K562 (cell line): ENCODE measurements at regions not wholly inside any gene's neighbourhood (a gene's known extent, or its start where the extent isn't known, plus 50 kb on each side); places are given as distances from the start of the nearest gene placed in this dataset.

Experiments
- ATAC-seq: fragments of 200-7000 bp; cut with Tn5 transposase; 3 replicates; pipeline ENCODE4 v1.9.1; 2020; ENCODE audit warnings: moderate library complexity
- BruUV-seq: library from RNA; stranded (reverse); fragments of 400-500 nt; replicated peaks from 2 replicates; lab custom pipeline; 2021; lab: Mats Ljungman, UMichigan
- CTCF ChIA-PET: fragments of 300-600 bp; formaldehyde crosslinking; extraction: SDS; loops from one replicate; lab custom pipeline; 2021; ENCODE audit warnings: low intra/inter-chr PET ratio; lab: Yijun Ruan, JAX
- POLR2A ChIA-PET: fragments of 300-600, 350-650 bp; sonication (Branson Sonifier 250); formaldehyde crosslinking; extraction: SDS; loops from one replicate; lab custom pipeline; 2021; ENCODE audit warnings: antibody characterized with exemption, inconsistent platforms; lab: Yijun Ruan, JAX
- DNase-seq, 4 experiments: peaks; one replicate each; pipeline versions ENCODE4 v3.0.0 to v3.0.0-alpha.2; 2011 to 2018; ENCODE audit warnings: low spot score in 3 of 4, mixed read lengths in 3 of 4; ENCODE audit errors: extremely low read depth in 1 of 4
- FAIRE-seq: peaks from 2 replicates; lab custom pipeline; 2011; peaks lifted over from hg19 to GRCh38; lab: Jason Lieb, UNC
- H2AFZ ChIP-seq: 2 replicates; pipeline ENCODE4 v1.6.0; 2011; ENCODE audit warnings: low read depth, low read length, control low read depth, inconsistent platforms
- H3K27ac ChIP-seq: fragments of 200-600 bp; 3 replicates; pipeline ENCODE4 v1.8.0; 2011; ENCODE audit warnings: low read depth, mild to moderate bottlenecking, control low read depth, inconsistent platforms, low read length, moderate library complexity, mixed read lengths; ENCODE audit errors: extremely low read depth
- H3K27me3 ChIP-seq, 2 experiments: fragments of 300-600 bp in 1 of 2; 2 replicates in 1 of 2; 3 replicates in 1 of 2; pipeline versions ENCODE4 v1.6.0 to v1.8.0; 2011; ENCODE audit warnings: inconsistent platforms in 2 of 2, low read length in 2 of 2, mild to moderate bottlenecking in 1 of 2, mixed read lengths in 1 of 2, moderate library complexity in 1 of 2; ENCODE audit not compliant: control insufficient read depth in 2 of 2, insufficient read depth in 2 of 2
- H3K36me3 ChIP-seq: fragments of 300-600 bp; 3 replicates; pipeline ENCODE4 v1.8.0; 2011; ENCODE audit warnings: mild to moderate bottlenecking, low read length, inconsistent platforms; ENCODE audit not compliant: control insufficient read depth, insufficient read depth
- H3K4me1 ChIP-seq, 2 experiments: fragments of 200-600 bp in 1 of 2; replicated peaks in 1 of 2; 2 replicates in 1 of 2; 3 replicates in 1 of 2; pipeline versions ENCODE4 v1.5.1 to v1.8.0; 2011; ENCODE audit warnings: inconsistent platforms in 2 of 2, low read length in 2 of 2, mild to moderate bottlenecking in 1 of 2, mixed read lengths in 1 of 2, moderate library complexity in 1 of 2; ENCODE audit not compliant: control insufficient read depth in 2 of 2, insufficient read depth in 2 of 2
- H3K4me2 ChIP-seq: 2 replicates; pipeline ENCODE4 v1.6.1; 2011; ENCODE audit warnings: low read length, control low read depth, inconsistent platforms, mixed read lengths; ENCODE audit not compliant: insufficient read depth
- H3K4me3 ChIP-seq: fragments of 200-600 bp; sonication (generic), shearing (Covaris generic); 2 replicates; pipeline ENCODE4 v1.5.1; 2016; ENCODE audit warnings: control low read depth, inconsistent platforms
- H3K79me2 ChIP-seq: fragments of 200-600 bp; 3 replicates; pipeline ENCODE4 v1.8.0; 2011; ENCODE audit warnings: low read length, inconsistent platforms; ENCODE audit not compliant: control insufficient read depth, insufficient read depth
- H3K9ac ChIP-seq, 2 experiments: 2 replicates each; pipeline versions ENCODE4 v1.6.0 to v1.6.1; 2011; ENCODE audit warnings: low read depth in 2 of 2, low read length in 2 of 2, control low read depth in 1 of 2, inconsistent platforms in 1 of 2, mild to moderate bottlenecking in 1 of 2, mixed read lengths in 1 of 2; ENCODE audit not compliant: insufficient read depth in 1 of 2
- H3K9me1 ChIP-seq: one replicate; pipeline ENCODE4 v1.6.0; 2011; ENCODE audit warnings: inconsistent platforms, mild to moderate bottlenecking, low read length, moderate library complexity; ENCODE audit not compliant: control insufficient read depth, insufficient read depth
- H3K9me3 ChIP-seq: replicated peaks from 2 replicates; pipeline ENCODE4 v1.5.1; 2011; ENCODE audit warnings: low read depth, low read length, inconsistent platforms; ENCODE audit not compliant: control insufficient read depth, insufficient read depth
- H4K20me1 ChIP-seq: replicated peaks from 2 replicates; pipeline ENCODE4 v1.6.1; 2011; ENCODE audit warnings: low read length, inconsistent platforms, mixed read lengths; ENCODE audit not compliant: control insufficient read depth, insufficient read depth
- CSDE1 ChIP-seq, 2 experiments: fragments of 450-650 bp; IDR thresholded peaks; 2 replicates each; pipeline ENCODE4 v1.6.1; 2016; ENCODE audit warnings: mild to moderate bottlenecking in 1 of 2
- GTF2E2 ChIP-seq: fragments of 200-800 bp; sonication (Bioruptor generic); IDR thresholded peaks from 2 replicates; pipeline ENCODE4 v1.6.1; 2016; ENCODE audit warnings: missing genetic modification characterization, missing compliant biosample characterization
- RFX1 ChIP-seq: fragments of 450-650 bp; IDR thresholded peaks from 2 replicates; pipeline ENCODE4 v1.6.1; 2016; ENCODE audit warnings: mild to moderate bottlenecking, moderate library complexity
- SIRT6 ChIP-seq: IDR thresholded peaks from one replicate; pipeline ENCODE4 v1.6.1; 2012; ENCODE audit warnings: low read depth, mild to moderate bottlenecking, control low read depth, inconsistent platforms, low read length, moderate library complexity
- SRSF7 ChIP-seq: fragments of 200-400 bp; formaldehyde crosslinking; optimal IDR thresholded peaks from 2 replicates; pipeline ENCODE3; 2017; ENCODE audit warnings: mild to moderate bottlenecking, low read depth, low read length
- ZNF121 ChIP-seq: sonication (generic); formaldehyde crosslinking; conservative IDR thresholded peaks from 2 replicates; pipeline ENCODE4 v1.8.0; 2022; ENCODE audit warnings: missing genetic modification reagents
- ZNF174 ChIP-seq: fragments of 250-450 bp; sonication (Bioruptor Pico); IDR thresholded peaks from 2 replicates; pipeline ENCODE4 v1.4.0; 2020; ENCODE audit warnings: mild to moderate bottlenecking
- ZNF561 ChIP-seq: fragments of 450-650 bp; formaldehyde crosslinking; conservative IDR thresholded peaks from 2 replicates; pipeline ENCODE4 v1.4.0; 2020; ENCODE audit warnings: mild to moderate bottlenecking, moderate library complexity
- ZNF586 ChIP-seq: fragments of 450-650 bp; formaldehyde crosslinking; conservative IDR thresholded peaks from 2 replicates; pipeline ENCODE4 v1.4.0; 2020; ENCODE audit warnings: mild to moderate bottlenecking, moderate library complexity
- WGBS: fragments of 100-300 bp; shearing (Covaris generic); methylation state at CpG from one replicate; pipeline ENCODE4 v1.1.6; 2016; ENCODE audit warnings: low coverage, mixed read lengths; ENCODE audit not compliant: insufficient coverage; ENCODE audit errors: missing lambda C conversion rate; 5-methylcytosine and 5-hydroxymethylcytosine counted together
- in situ Hi-C: fragments of 300-500 bp; cut with MboI; formaldehyde crosslinking; loops from 4 replicates; pipeline ENCODE4 v1.15.0; 2018; ENCODE audit warnings: inconsistent platforms, mixed read lengths
- intact Hi-C: fragments of 100-400 bp; cut with micrococcal nuclease; formaldehyde crosslinking; loops from 2 replicates; pipeline ENCODE4 v1.14.2; 2022
- TF ChIP-seq, protein P1 (sequence below): fragments of 450-650 bp; formaldehyde crosslinking; IDR thresholded peaks from 2 replicates; pipeline ENCODE4 v1.4.0; 2020; ENCODE audit warnings: mild to moderate bottlenecking, mixed read lengths
- TF ChIP-seq, protein P2 (sequence below): sonication (generic); formaldehyde crosslinking; IDR thresholded peaks from 2 replicates; pipeline ENCODE4 v1.8.1; 2022; ENCODE audit warnings: missing genetic modification reagents

DNA sequence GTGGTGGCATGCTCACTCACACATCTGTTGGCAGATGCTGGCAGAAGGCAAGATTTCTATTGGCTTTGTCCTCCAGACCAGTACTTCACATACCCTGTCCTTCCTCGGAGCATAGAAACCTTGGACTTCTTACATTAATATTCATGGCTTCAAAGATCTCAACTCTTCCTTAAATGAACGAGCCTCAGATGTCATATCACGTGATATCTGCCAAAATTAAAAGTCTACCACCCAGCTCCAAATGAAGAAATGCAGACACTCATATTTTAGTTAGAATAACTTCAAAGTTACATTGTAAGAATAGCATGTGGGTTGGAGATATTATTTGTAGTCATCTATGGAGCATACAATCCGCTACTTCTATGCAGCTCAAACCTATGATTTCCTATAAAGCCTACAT, 1994.9 kb downstream of the NCAM2 start:
- Histone ChIP-seq H2AFZ (no peak overlapping the region), H3K4me1 (no peaks in the 10 kb centered on the region), H3K4me2 (no peak overlapping the region), H3K27me3 (no peaks in the 10 kb centered on the region), H3K27ac (no peak overlapping the region), H3K9me1 (no peaks in the 10 kb centered on the region), H3K79me2 (no peaks in the 10 kb centered on the region), H3K9me3 (no peaks in the 10 kb centered on the region), H4K20me1 (no peaks in the 10 kb centered on the region), H3K4me3 (no peak overlapping the region), H3K9ac (no peak overlapping the region), H3K36me3 (no peaks in the 10 kb centered on the region)
- intact Hi-C loops (no loop called here), in situ Hi-C loops (no loop called here)
- FAIRE-seq (no peak), ATAC-seq (no peak), DNase-seq (no peak)
- ChIA-PET POLR2A (no interaction called here), CTCF (no interaction called here)
- TF ChIP-seq RFX1 = no peak
- TF ChIP-seq, protein P1, sequence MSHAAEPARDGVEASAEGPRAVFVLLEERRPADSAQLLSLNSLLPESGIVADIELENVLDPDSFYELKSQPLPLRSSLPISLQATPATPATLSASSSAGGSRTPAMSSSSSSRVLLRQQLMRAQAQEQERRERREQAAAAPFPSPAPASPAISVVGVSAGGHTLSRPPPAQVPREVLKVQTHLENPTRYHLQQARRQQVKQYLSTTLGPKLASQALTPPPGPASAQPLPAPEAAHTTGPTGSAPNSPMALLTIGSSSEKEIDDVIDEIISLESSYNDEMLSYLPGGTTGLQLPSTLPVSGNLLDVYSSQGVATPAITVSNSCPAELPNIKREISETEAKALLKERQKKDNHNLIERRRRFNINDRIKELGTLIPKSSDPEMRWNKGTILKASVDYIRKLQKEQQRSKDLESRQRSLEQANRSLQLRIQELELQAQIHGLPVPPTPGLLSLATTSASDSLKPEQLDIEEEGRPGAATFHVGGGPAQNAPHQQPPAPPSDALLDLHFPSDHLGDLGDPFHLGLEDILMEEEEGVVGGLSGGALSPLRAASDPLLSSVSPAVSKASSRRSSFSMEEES (CRISPR knock-in tag) = peak; percentile 70
- 2% methylated on average over 4 of the region's 4 CpGs for WGBS
- no TSS peak for BruUV-seq

DNA sequence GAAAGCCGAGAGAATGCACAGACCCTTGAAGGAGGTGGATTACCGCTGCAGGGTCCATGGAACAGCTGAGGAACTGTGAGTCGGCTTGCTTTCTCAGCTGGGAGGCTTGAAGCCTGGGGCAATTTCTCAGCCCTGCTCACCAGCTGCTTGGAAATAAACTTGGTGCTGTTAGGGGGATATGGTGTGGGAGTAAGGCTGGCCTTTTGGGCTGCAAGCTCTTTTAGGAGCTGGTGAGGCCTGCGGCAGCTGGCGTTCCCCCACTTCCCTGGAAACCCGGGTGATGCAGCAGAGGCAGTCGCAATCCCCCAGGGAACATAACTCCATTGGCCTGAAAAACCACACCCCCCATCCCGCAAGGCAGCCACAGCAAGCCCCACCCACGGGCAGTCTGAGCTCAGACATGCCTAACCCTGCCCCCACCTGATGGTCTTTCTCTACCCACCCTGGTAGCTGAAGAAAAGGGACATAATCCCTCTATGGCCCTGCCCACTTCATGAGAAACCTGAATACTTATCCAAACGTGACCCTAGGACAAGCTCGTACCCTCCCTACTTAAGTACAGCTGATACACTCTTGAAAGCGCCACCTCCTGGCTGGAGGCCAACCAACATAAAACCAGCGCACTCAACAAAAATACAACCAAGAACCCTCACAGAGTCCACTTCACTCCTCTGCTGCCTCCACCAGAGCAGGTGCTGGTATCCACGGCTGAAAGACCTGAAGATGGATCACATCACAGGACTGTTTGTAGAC, 1995.8 kb downstream of the NCAM2 start:
- POLR2A ChIA-PET = no interaction called here
- H3K9me1 ChIP-seq = no peaks in the 10 kb centered on the region
- no peak for TF ChIP-seq ZNF121
- TF ChIP-seq ZNF174 (CRISPR knock-in tag) = no peak
- TF ChIP-seq ZNF561 (CRISPR knock-in tag) = no peak
- TF ChIP-seq ZNF586 (CRISPR knock-in tag) = no peak
- TF ChIP-seq SRSF7 = no peak
- TF ChIP-seq, protein P2, sequence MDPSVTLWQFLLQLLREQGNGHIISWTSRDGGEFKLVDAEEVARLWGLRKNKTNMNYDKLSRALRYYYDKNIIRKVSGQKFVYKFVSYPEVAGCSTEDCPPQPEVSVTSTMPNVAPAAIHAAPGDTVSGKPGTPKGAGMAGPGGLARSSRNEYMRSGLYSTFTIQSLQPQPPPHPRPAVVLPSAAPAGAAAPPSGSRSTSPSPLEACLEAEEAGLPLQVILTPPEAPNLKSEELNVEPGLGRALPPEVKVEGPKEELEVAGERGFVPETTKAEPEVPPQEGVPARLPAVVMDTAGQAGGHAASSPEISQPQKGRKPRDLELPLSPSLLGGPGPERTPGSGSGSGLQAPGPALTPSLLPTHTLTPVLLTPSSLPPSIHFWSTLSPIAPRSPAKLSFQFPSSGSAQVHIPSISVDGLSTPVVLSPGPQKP (CRISPR knock-in tag) = no peak
- TF ChIP-seq GTF2E2 (tag) = no peak
- TF ChIP-seq CSDE1 (IDR thresholded peaks at IDR 0.05) = no peak
- no peak for TF ChIP-seq SIRT6

More for the DNA sequence above, 1995.8 kb downstream of the NCAM2 start:
- no peak overlapping the region for H2AFZ ChIP-seq
- DNase-seq (no peak), ATAC-seq (no peak), FAIRE-seq (no peak)
- CTCF ChIA-PET = no interaction called here
- H3K9me3 ChIP-seq = no peaks in the 10 kb centered on the region
- BruUV-seq = no TSS peak
- no peak overlapping the region for H3K4me3 ChIP-seq
- H4K20me1 ChIP-seq = no peaks in the 10 kb centered on the region
- no peaks in the 10 kb centered on the region for H3K27me3 ChIP-seq
- in situ Hi-C loops = no loop called here
- H3K9ac ChIP-seq = no peak overlapping the region
- WGBS = under 1% methylated on average over 10 of the region's 14 CpGs
- H3K79me2 ChIP-seq = no peaks in the 10 kb centered on the region
- H3K4me2 ChIP-seq = no peak overlapping the region
- no peaks in the 10 kb centered on the region for H3K36me3 ChIP-seq
- no peak overlapping the region for H3K27ac ChIP-seq
- intact Hi-C loops = no loop called here
- H3K4me1 ChIP-seq = no peaks in the 10 kb centered on the region
